ENCODE measurements at regions not wholly inside any gene's neighbourhood (a gene's known extent, or its start where the extent isn't known, plus 50 kb on each side); places are given as distances from the start of the nearest gene placed in this dataset.

DNA sequence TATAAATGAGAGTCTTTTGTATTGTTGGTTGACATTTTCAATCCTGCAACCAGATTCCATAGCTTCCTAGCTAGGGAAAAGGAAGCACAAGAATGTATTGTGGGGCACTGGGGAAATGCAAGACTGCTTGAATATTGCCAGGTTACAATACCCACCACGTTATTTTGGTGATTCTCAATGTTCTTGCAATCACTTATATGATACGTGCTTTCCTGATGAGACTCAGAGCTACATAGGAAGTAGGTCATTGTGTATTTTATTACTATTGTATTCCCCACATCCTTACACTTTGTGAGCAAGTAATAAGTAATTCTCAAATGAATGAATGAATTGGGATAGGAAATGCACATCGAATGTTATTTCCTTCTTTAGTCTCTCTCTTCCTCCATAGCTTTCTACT is 217.1 kb upstream of the CD180 start:
- H3K4me3 Mint-ChIP-seq, result no peak overlapping the region
- peaks cover 9% of the 10 kb centered on the region for H3K4me1 Mint-ChIP-seq (ENCODE audit: low read depth)
- no peaks in the 10 kb centered on the region for H3K36me3 Mint-ChIP-seq (ENCODE audit: insufficient read depth)
- H3K9me3 Mint-ChIP-seq, result no peaks in the 10 kb centered on the region
- no peaks in the 10 kb centered on the region for H3K27me3 Mint-ChIP-seq (ENCODE audit: low read depth)
- no peak for ATAC-seq
- DNase-seq, result no peak

DNA sequence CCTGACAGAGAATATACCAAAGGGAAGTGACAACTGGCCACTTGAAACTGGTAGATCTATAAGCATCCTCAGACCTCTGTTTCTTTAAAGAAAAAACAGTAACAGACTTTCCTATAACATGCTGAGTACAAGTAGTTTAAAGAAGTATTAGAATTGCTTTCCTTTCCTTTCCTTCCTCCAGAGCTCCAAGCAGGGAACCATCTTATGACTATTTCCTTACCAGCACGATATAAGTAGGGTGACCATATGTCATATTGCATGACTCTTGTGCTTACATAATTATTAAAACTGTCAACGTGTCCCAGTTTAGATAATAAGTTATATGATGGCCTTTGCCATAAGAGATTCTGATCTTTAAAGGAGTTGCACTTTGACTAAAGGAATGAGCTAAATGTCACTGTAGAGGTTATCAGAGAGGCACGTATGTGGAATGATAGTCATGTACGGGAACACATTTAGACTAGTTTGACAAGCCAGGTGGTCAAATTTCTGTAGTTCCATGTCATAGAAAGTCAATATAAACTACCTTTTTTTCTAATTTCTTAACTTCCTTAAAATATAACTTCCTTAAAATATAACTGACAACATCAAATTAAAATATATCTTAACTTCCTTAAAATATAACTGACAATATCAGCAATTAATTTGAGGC is 212.7 kb upstream of the CD180 start:
- Mint-ChIP-seq H3K4me1 (ENCODE audit: low read depth) (no peaks in the 10 kb centered on the region), H3K9me3 (no peaks in the 10 kb centered on the region), H3K4me3 (no peak overlapping the region), H3K27me3 (ENCODE audit: low read depth) (no peaks in the 10 kb centered on the region), H3K36me3 (ENCODE audit: insufficient read depth) (no peaks in the 10 kb centered on the region)
- DNase-seq, result no peak
- no peak for ATAC-seq

DNA sequence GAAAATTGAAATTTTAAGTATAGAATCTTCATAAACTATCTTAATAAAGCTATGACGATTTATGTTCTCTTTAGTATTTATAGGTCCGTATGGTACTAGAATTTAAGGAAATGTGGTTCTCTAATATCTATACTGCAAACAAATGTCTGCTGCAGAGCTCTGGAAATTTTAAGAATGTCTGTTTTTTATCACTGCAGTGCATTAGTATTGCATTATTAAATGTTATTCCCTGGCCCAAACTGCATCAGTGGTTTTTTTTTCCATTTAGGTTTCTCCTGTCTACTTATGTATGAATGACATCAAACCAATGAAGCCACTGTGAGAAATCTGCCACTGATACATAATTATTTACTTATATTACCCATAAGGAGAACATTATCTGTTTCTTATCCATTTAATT is 211.4 kb upstream of the CD180 start:
- no peaks in the 10 kb centered on the region for H3K9me3 Mint-ChIP-seq
- DNase-seq, result no peak
- H3K4me1 Mint-ChIP-seq (ENCODE audit: low read depth), result no peaks in the 10 kb centered on the region
- no peak overlapping the region for H3K4me3 Mint-ChIP-seq
- H3K36me3 Mint-ChIP-seq (ENCODE audit: insufficient read depth), result no peaks in the 10 kb centered on the region
- ATAC-seq, result no peak
- peaks cover 2% of the 10 kb centered on the region for H3K27me3 Mint-ChIP-seq (ENCODE audit: low read depth)

DNA sequence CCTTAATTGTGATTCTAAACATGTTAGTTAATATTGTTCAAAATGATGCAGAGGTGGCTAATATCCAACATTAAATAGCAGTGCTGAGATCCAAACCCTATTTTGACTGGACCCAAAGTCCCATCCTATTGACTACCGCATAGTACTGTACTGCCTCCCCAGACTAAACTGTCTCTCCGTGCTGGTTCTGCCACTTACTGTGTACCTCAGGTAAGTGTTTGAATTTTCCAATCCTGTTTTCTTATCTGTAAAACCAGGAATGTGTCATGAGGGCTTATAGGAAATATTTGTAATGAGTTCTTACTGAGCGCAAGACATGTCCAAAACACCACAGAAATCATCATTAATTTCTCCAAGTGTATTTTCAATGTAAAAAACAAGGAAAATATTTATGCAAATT is 209.2 kb upstream of the CD180 start:
- Mint-ChIP-seq H3K4me1 (ENCODE audit: low read depth) (no peaks in the 10 kb centered on the region), H3K27me3 (ENCODE audit: low read depth) (peaks cover 2% of the 10 kb centered on the region), H3K9me3 (no peaks in the 10 kb centered on the region), H3K36me3 (ENCODE audit: insufficient read depth) (no peaks in the 10 kb centered on the region), H3K4me3 (no peak overlapping the region)
- DNase-seq (no peak), ATAC-seq (no peak)

DNA sequence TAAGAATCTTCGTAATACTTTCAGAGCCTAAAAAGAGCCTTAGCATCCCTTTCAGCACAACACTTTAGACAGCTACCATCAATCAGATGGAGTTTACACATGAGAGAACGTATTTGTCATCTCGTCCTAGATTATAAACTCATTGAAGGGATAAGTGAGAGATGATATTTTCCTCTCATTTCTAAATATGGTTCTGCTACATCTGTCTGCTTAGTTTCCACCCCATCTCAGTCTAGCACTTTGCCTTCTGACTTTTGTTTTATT is 208.4 kb upstream of the CD180 start:
- Mint-ChIP-seq H3K36me3 (ENCODE audit: insufficient read depth) (no peaks in the 10 kb centered on the region), H3K4me3 (no peak overlapping the region), H3K27me3 (ENCODE audit: low read depth) (peaks cover 4% of the 10 kb centered on the region), H3K9me3 (no peaks in the 10 kb centered on the region), H3K4me1 (ENCODE audit: low read depth) (no peaks in the 10 kb centered on the region)
- ATAC-seq, result no peak
- no peak for DNase-seq

DNA sequence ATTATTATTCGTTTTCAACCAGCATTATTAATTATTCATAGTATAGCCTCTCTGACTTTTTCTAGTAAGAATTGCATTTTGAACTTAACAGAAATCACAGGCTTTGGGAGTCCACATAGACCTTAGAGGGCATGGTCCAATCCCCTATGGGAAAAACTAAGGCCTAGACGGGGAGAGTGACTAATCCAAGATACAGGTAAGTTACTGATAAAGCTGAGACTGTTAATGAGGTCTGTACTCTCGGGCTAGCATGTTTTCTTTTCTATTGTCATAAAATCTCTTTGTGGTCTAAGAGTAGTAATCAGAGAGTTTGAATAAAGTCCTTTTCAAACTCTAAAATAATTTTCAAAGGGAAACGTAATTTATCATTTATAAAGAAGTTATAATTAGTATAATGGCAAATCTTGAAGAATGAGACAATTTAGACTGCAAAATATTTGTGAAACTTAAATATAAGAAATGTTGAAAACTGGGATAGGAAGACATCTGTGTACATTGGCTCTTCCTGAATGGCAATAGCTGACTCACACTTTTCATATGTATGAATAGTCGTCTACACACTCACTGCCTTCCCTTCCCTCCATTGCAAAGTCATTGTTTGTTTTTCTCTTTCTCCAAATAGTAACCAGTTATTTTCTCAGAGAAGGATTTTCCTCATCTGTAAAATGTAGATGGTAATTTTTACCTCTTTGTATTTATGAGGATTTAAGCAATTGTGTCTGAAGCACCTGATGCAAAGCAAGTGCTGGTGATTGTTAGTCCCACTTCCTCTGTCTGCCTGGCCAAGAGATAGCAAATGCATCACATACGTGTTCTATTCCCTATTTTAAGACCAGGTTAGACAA is 207.9 kb upstream of the CD180 start:
- no peak overlapping the region for H3K4me3 Mint-ChIP-seq
- no peaks in the 10 kb centered on the region for H3K4me1 Mint-ChIP-seq (ENCODE audit: low read depth)
- H3K27me3 Mint-ChIP-seq (ENCODE audit: low read depth), result peaks cover 4% of the 10 kb centered on the region
- no peaks in the 10 kb centered on the region for H3K9me3 Mint-ChIP-seq
- ATAC-seq (no peak), DNase-seq (no peak)
- no peaks in the 10 kb centered on the region for H3K36me3 Mint-ChIP-seq (ENCODE audit: insufficient read depth)

DNA sequence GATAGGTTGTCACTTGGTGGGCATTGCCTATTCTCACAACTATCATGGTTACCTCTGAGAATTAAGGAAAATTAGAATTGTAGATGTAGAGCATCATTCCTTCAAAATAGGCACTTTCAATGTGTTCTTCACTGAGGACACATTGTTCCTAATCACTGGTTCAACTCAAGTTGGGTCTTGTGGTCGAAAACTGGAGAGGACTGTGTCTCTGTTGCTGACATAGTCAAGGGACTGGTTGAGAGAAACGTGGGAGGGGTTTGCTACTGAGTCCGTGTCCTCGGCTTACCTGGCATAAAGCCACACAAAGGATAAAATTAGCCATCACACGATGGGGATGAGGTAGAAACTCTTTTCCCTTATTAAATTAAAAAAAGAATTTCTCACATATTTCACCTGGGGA is 205.9 kb upstream of the CD180 start:
- no peak overlapping the region for H3K4me3 Mint-ChIP-seq
- no peak for ATAC-seq
- H3K9me3 Mint-ChIP-seq, result no peaks in the 10 kb centered on the region

DNA sequence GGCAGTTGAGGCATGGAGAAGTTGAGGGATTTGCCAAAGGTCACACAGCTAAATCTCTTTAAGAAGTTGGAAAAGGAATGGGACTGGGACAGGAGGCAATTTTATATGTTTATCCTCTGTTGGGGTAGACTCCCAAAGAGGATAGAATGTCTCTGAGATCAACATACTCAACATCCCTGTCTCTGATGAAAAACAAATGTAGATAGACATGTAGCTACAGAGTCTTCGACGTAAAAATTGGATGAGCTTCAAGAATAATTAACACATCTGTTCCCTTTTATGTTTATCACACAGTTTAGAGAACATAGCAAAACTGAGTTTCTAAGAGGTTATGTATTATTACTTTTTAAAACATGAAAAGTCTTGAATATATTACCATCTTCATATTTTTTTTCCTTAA is 204.6 kb upstream of the CD180 start:
- ATAC-seq, result no peak
- no peaks in the 10 kb centered on the region for H3K4me1 Mint-ChIP-seq (ENCODE audit: low read depth)
- no peaks in the 10 kb centered on the region for H3K9me3 Mint-ChIP-seq
- H3K4me3 Mint-ChIP-seq, result no peak overlapping the region
- no peaks in the 10 kb centered on the region for H3K36me3 Mint-ChIP-seq (ENCODE audit: insufficient read depth)
- DNase-seq, result no peak
- peaks cover 4% of the 10 kb centered on the region for H3K27me3 Mint-ChIP-seq (ENCODE audit: low read depth)

More for the DNA sequence above, 205.9 kb upstream of the CD180 start:
- Mint-ChIP-seq H3K4me1 (ENCODE audit: low read depth) (no peaks in the 10 kb centered on the region), H3K27me3 (ENCODE audit: low read depth) (peaks cover 4% of the 10 kb centered on the region), H3K36me3 (ENCODE audit: insufficient read depth) (no peaks in the 10 kb centered on the region)
- DNase-seq, result no peak

DNA sequence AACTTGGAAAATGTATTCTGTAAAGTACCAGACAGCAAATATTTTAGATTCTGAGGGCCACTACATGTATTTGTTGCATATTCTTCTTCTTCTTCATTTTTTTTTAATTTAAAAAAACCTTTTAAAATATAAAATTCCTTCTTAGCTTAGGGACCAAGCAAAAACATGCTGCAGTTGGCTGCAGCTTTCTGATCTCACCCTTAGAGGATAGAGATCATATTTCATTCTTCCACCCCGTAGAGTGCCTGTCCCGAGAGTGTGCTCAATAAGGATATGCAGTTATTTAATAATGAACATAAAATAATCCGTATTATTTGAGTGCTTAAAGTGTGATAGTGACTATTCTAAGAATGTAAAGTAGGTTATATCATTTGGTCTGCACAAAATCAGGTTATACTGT is 204.2 kb upstream of the CD180 start:
- Mint-ChIP-seq H3K9me3 (no peaks in the 10 kb centered on the region), H3K4me3 (no peak overlapping the region), H3K36me3 (ENCODE audit: insufficient read depth) (no peaks in the 10 kb centered on the region), H3K27me3 (ENCODE audit: low read depth) (peaks cover 4% of the 10 kb centered on the region), H3K4me1 (ENCODE audit: low read depth) (no peaks in the 10 kb centered on the region)
- no peak for ATAC-seq
- DNase-seq, result no peak

DNA sequence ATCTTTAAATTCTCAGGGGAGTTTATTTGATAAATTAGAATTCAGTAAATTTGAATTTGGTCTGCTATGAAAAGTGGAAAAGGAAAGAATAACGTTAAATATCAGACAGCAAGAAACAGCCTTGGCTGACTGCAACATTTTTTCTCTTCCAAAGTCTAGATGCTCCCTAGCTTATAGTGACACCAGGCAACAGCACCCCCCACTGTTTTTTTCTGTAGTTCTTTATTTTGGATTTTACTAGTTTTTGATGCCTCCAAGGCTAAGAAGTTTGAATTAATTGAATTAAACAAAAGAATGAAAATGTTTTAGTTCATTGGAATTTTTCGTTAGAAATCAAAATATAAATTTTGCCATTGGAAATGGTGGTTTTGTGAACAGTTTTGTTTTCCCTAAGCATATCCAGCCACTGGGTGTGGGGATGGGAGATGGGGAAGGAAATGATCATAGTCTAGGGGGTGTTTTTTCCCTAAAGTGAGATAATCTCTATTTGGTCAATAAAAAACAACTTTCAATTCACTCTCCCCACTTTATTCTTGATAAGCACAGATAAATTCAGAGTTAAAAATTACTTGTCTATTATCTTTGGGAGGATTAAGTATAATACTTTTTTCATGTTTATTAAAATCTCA is 199.3 kb upstream of the CD180 start:
- Mint-ChIP-seq H3K4me1 (ENCODE audit: low read depth) (no peaks in the 10 kb centered on the region), H3K27me3 (ENCODE audit: low read depth) (peaks cover 2% of the 10 kb centered on the region), H3K36me3 (ENCODE audit: insufficient read depth) (no peaks in the 10 kb centered on the region), H3K9me3 (no peaks in the 10 kb centered on the region), H3K4me3 (no peak overlapping the region)
- ATAC-seq (no peak), DNase-seq (no peak)

DNA sequence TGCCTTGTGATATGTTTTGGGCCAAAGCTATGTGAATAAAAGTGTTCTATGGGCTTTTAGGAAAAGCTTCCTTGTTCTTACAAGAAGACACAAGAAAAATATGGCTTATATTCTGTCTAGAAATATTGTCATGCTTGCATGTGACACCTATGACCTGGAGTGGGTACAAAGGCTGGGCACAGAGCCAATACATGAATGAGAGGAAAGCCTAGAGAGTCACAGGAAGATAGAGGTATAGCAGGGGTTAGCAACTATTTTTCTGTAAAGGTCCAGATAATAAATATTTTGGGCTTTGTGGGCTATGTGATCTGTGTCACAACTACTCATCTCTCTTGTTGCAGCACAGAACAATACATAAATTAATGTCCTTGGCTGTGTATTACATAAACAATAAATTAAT is 196.6 kb upstream of the CD180 start:
- Mint-ChIP-seq H3K27me3 (ENCODE audit: low read depth) (no peaks in the 10 kb centered on the region), H3K9me3 (no peaks in the 10 kb centered on the region), H3K4me3 (no peak overlapping the region), H3K4me1 (ENCODE audit: low read depth) (no peaks in the 10 kb centered on the region), H3K36me3 (ENCODE audit: insufficient read depth) (no peaks in the 10 kb centered on the region)
- no peak for DNase-seq
- ATAC-seq, result no peak

DNA sequence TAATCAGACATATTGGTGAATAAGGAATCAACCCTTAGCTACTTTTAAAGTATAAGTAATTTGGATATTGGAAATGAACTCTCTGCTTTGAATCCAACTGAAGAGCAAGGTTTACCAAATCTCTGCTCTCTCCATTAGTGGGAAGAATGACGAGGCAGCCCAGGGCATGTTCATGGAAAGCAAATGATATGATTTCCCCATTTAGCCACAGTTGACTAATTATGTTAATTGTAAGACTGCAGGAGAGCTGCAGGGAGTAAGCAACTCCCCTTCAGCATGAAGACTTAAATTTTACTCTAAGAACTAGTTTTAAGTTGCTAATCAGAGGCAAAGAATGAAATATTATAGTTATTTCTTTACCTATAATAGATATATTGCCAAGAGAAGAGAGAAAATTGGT is 194.3 kb upstream of the CD180 start:
- no peaks in the 10 kb centered on the region for H3K36me3 Mint-ChIP-seq (ENCODE audit: insufficient read depth)
- H3K9me3 Mint-ChIP-seq, result no peaks in the 10 kb centered on the region
- no peaks in the 10 kb centered on the region for H3K27me3 Mint-ChIP-seq (ENCODE audit: low read depth)
- ATAC-seq (no peak), DNase-seq (no peak)
- no peak overlapping the region for H3K4me3 Mint-ChIP-seq
- no peaks in the 10 kb centered on the region for H3K4me1 Mint-ChIP-seq (ENCODE audit: low read depth)

DNA sequence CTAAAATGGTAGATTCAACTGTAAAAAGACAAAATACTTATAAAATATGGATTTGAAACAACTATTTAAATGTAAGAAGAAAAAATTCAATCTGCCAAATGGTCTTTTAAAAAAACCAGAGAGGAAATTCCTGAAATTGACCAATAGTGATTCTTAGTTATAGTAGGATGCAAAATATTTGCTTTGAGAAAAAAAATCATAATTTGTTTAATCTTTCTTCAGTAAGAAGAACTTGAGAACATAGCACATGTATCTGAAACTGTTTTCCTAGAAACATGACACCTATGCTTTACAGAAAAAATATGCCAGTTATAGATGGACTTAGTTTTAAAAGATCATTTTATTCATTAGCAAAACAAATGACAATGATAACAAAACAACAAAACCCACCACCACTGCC is 186.9 kb upstream of the CD180 start:
- H3K36me3 Mint-ChIP-seq (ENCODE audit: insufficient read depth), result no peaks in the 10 kb centered on the region
- no peak for ATAC-seq
- H3K9me3 Mint-ChIP-seq, result no peaks in the 10 kb centered on the region
- no peak overlapping the region for H3K4me3 Mint-ChIP-seq
- no peaks in the 10 kb centered on the region for H3K4me1 Mint-ChIP-seq (ENCODE audit: low read depth)
- no peak for DNase-seq
- H3K27me3 Mint-ChIP-seq (ENCODE audit: low read depth), result no peaks in the 10 kb centered on the region

DNA sequence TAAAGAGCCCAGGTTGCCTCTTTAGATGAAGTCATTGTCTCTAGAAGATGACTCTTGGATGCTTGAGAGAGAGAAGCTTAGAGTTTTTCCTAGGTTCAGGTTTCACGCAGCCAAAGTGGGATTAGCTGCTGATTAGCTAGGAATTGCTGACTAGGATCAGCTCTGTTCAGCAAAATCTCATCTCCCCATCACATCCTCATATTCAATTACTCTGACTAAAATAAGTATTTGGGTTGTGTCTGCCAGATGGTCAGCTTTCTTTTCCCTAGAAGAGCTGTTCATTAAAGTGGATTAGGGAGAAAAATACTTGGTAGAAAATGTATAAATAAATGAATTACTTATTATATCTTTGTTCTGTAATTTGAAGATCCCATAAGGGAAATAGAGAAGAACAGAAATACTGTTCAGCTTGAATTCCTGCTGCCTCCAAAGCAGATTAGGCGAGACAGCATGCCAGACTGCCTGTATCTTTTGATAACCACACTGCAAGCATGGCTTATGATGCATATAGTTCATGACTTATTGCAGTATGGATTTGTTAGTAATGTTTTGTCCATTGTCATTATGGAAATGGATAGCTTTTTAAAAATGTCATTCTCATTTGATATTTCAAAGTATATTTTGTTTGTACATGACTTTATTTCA is 184.8 kb upstream of the CD180 start:
- Mint-ChIP-seq H3K4me1 (ENCODE audit: low read depth) (no peaks in the 10 kb centered on the region), H3K36me3 (ENCODE audit: insufficient read depth) (no peaks in the 10 kb centered on the region), H3K9me3 (no peaks in the 10 kb centered on the region), H3K27me3 (ENCODE audit: low read depth) (no peaks in the 10 kb centered on the region), H3K4me3 (no peak overlapping the region)
- DNase-seq (no peak), ATAC-seq (no peak)

DNA sequence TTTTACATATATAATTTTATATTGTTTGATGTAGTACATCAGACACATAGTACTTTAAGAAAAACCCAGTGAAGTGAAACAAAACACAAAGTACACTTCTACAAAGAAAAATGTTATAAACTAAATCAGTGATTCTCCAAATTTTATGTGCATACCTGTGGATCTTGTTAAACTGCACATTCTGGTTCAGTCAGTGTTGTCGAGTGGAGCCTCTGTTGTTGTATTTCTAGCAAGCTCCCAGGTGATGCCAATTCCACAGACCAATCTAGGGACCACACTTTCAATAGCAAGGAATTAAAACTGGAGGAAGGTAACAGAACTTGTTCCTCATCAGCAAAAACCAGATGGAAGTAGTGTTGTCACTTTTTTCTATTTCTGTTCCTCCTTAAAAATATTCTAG is 183.8 kb upstream of the CD180 start:
- no peak for DNase-seq
- Mint-ChIP-seq H3K4me3 (no peak overlapping the region), H3K36me3 (ENCODE audit: insufficient read depth) (no peaks in the 10 kb centered on the region), H3K4me1 (ENCODE audit: low read depth) (no peaks in the 10 kb centered on the region), H3K9me3 (no peaks in the 10 kb centered on the region), H3K27me3 (ENCODE audit: low read depth) (no peaks in the 10 kb centered on the region)
- ATAC-seq, result no peak

Measured in activated T-cell treated with anti-CD3 and anti-CD28 coated beads, Interleukin-2, amount 50 U/mL, for 4 hours (primary cell).